HG03469 (cell line): ENCODE measurements at regions not wholly inside any gene's neighbourhood (a gene's known extent, or its start where the extent isn't known, plus 50 kb on each side); places are given as distances from the start of the nearest gene placed in this dataset.
"Not testable (repeated sequence)": the region's sequence is repeated elsewhere in the genome, so short reads cannot be mapped to it uniquely, and the experiment has no call there.

Experiments
- ATAC-seq: cut with Tn5 transposase; IDR thresholded peaks from one replicate; pipeline ENCODE4 v1.9.1; 2021; ENCODE audit warnings: mild to moderate bottlenecking, moderate library complexity, moderate number of reproducible peaks; ENCODE audit not compliant: unreplicated experiment

GRCh38 chr2:133624551-133624950 lies 56.3 kb upstream of the NCKAP5 start:
- no peak for ATAC-seq

GRCh38 chr2:133627741-133628140 lies 59.5 kb upstream of the NCKAP5 start:
- ATAC-seq = no peak

- no peak for ATAC-seq
These were observed 65.0 kb upstream of the NCKAP5 start for GRCh38 chr2:133633309-133633708.

- ATAC-seq = no peak
These were observed 65.7 kb upstream of the NCKAP5 start for GRCh38 chr2:133633881-133634409.

DNA sequence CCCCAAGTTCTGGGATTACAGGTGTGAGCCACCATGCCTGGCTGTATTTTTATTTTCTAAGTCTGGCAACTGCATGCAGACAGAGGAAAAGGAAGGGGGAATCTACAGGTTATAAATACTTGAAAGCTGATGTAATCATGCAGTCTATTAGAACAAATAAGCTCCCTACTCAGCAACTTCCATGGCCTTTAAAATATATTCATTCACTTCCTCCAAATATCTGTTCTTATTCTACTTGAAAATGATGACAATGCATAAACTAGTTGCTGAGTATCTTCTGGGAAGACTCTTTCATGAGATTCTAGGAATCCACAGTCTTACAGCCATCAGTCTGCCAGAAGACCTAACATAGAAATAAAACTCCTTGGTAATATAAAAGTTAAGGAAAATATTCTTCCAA lies 66.9 kb upstream of the NCKAP5 start:
- ATAC-seq = no peak

DNA sequence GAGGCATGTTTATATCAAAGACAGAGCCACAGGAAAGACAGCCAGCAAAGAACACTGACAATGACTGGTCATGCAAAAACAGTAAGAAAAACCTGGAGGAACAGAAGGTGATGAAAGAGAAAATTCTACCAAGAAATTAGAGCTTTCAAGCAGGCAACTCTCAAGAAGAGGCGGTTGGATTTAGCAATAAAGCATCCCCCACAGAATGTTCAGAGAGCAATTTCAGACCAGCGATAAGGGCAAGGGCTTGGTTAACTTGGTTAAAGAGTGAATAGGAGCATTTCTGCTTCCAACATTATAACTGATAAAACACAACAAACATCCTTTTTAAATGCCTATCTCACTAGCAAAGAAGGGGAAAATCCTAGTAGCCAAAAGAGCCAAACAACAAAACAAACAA lies 68.0 kb upstream of the NCKAP5 start:
- no peak for ATAC-seq

DNA sequence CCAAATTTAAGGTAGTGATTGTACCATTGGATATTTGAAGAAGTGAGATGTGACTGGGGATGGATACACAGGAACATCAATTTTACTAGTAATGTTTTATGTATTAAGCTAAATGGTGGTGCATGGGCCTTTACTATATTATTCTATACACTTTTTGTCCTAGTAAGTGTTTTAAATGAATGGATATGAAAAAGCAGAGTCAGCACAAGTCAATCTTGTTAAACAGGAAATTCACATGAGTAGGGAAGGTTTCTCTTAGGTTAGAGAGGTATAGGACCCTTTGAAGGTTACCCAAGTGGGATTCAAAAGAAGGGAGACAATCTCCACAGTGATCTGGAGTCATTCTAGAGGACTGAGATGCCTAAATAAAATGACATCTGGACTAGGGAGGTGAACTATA lies 71.8 kb upstream of the NCKAP5 start:
- ATAC-seq = no peak

GRCh38 chr2:133641497-133641896 lies 73.2 kb upstream of the NCKAP5 start:
- ATAC-seq = no peak

- no peak for ATAC-seq
These were observed 73.9 kb upstream of the NCKAP5 start for GRCh38 chr2:133641942-133642725.

GRCh38 chr2:133642791-133643191 lies 74.5 kb upstream of the NCKAP5 start:
- ATAC-seq = no peak

DNA sequence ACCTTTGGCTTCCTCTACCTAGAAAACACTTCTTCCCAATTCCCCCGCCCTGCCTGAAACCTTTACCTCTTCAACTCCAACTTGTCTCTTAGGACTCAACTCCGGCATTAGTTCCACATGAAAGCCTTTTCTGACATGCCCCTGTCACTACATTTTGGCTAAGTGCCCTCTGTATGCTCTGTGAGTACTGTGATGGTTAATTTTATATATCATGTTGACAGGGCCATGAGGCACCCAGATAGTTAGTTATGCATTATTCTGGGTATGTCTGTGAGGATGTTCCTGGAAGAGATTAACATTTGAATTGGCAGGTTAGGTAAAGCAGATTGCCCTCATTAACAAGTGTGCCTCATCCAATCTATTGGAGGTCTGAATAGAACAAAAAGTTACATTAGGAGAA lies 75.6 kb upstream of the NCKAP5 start:
- ATAC-seq = no peak

- no peak for ATAC-seq
These were observed 76.6 kb upstream of the NCKAP5 start for GRCh38 chr2:133644846-133645245.

GRCh38 chr2:133647386-133647785 lies 79.1 kb upstream of the NCKAP5 start:
- not testable (repeated sequence) for ATAC-seq

GRCh38 chr2:133651861-133652260 lies 83.6 kb upstream of the NCKAP5 start:
- no peak for ATAC-seq

DNA sequence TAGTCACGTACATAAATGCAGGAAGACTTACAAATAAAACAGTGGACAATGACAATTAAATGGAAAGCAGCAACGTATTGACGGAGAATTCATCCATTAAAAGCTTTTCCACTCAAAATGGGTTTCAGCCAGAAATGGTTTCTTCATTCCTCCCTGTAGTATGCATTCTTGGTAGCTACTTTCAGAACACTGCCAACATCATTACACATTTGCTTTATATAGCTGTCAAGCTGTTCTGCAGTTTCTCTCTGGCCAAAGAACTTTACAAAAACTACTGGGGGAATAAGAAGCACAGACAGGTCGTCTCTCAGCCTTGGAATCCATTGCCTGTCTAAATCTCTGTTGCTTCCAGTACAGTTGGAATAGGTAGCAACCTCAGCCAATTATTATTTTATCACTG lies 84.1 kb upstream of the NCKAP5 start:
- ATAC-seq = no peak

DNA sequence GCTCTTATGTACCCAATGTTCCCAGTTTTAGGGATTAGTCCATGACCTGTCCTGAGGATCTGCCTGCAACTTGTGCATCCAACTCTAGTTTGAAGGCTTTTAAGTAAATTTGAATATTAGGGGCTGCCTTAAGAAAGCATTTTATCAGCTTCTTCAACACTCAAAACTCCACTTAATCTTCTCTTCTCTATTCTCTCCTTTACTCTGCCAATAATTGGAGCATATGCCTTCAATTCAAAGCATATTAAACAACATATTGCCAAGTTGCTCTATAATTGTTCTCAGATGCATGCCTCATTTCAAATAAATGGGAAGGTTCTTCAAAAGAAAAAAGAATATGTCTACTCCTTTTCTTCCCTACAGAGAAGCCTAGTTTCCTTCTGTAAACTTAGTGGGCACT lies 84.8 kb upstream of the NCKAP5 start:
- no peak for ATAC-seq

GRCh38 chr2:133654949-133655348 lies 86.7 kb upstream of the NCKAP5 start:
- no peak for ATAC-seq

- no peak for ATAC-seq
These were observed 87.3 kb upstream of the NCKAP5 start for GRCh38 chr2:133655610-133656009.

DNA sequence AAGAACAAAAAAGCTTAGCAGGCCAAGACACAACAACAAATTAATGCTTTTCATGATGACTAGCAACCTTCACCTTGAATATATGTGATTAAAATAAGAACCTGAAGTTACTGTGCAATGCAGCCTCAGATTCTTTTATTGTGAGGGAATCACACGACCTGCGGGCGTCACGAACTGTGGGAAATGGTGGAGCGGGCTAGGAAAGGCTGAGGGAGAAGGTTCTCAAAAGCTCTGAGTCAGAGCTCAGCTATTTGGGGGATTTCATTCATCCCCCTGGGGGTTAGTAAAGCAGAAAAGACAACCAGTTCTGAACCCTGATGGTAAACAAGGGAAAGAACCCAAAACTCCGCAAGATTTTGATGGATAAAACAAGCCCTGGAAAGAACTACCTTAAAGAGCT lies 89.3 kb upstream of the NCKAP5 start:
- no peak for ATAC-seq

- no peak for ATAC-seq
These were observed 90.0 kb upstream of the NCKAP5 start for GRCh38 chr2:133658020-133658903.

DNA sequence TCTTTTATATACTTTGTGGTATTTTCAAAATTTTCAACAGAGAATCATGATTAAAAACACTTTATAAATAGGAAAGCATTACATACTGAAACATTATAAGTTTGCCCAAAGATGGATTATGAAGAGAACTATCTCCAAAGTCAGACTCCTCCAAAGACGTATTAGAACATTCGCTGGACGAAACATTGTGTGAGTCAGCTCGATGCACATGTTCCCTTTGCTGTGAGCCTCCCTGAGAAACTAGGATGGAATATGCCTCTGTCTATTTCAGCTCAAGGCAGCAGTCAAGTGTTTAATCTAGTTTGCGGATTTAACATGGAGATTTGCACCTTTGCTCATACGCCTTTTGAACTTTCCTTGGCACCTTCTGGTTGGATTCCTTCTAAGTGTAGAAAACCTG lies 92.2 kb upstream of the NCKAP5 start:
- no peak for ATAC-seq

- no peak for ATAC-seq
These were observed 93.1 kb upstream of the NCKAP5 start for GRCh38 chr2:133661392-133661791.
